ENCODE measurements at regions not wholly inside any gene's neighbourhood (a gene's known extent, or its start where the extent isn't known, plus 50 kb on each side); places are given as distances from the start of the nearest gene placed in this dataset.
A peak's percentile ranks its signal among the peaks of the same experiment; 100 is the strongest.
"Not testable (repeated sequence)": the region's sequence is repeated elsewhere in the genome, so short reads cannot be mapped to it uniquely, and the experiment has no call there.

DNA sequence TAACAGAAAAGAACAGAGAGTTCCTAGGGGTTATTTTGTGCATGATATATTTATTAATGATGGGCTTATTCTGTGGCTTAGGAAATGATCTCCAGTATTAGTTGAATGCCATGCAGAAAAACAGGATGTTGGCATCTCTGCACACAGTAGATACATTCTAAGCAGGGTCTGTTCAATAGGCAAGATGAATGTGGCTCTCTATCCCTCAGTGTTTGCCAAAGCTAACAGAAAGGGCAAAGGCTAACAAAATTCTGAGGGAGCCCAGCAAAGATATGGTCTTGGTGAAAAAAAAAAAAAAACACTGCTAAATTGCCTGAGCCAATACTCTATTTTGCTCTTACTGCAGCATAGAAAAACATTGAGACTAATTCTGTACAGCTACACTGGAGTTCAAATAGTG, 1095.8 kb downstream of the UQCRFS1 start:
- no peak for DNase-seq

DNA sequence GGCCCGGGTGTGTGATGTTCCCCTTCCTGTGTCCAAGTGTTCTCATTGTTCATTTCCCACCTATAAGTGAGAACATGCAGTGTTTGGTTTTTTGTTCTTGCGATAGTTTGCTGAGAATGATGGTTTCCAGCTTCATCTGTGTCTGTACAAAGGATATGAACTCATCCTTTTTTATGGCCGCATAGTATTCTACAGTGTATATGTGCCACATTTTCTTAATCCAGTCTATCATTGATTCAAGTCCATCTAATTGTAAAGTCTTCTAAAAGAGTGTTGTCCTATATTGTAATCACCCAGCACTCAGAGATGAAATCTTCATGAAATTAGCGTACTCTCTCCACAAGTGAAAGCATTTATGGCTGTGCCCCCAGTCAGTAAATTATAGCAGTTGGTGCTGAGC, 1096.6 kb downstream of the UQCRFS1 start:
- not testable (repeated sequence) for DNase-seq

DNA sequence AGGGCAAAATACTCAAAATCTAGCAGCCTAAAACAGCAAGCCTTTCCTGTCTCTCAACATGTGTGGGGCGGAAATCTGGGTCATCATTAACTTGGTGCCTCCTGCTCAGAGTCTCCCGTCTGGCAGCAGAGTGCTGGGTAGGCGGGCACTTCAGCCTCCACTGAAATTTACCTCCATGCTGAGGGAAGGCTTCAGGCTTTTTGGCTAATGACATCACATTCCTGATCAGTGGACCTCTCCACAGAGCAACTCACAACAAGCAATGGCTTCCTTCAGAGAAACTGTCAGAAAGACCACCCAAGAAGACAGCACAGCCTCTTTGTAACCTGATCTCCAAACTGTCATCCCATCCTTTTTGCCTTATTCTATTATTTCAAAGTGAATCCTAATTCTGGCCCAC, 1109.0 kb downstream of the UQCRFS1 start:
- no peak for DNase-seq

DNA sequence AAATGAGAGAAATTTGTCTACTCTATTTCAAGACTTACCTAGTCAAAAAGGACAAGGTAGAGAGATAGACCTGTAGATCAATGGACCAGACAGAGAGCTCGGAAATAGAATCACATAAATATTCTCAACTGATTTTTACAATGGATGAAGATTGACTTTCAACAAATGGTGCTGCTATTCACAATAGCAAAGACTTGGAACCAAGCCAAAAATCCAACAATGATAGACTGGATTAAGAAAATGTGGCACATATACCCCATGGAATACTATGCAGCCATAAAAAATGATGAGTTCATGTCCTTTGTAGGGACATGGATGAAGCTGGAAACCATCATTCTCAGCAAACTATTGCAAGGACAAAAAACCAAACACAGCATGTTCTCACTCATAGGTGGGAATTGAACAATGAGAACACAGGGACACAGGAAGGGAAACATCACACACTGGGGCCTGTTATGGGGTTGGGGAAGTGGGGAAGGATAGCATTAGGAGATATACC, 1128.2 kb downstream of the UQCRFS1 start:
- DNase-seq: not testable (repeated sequence)

DNA sequence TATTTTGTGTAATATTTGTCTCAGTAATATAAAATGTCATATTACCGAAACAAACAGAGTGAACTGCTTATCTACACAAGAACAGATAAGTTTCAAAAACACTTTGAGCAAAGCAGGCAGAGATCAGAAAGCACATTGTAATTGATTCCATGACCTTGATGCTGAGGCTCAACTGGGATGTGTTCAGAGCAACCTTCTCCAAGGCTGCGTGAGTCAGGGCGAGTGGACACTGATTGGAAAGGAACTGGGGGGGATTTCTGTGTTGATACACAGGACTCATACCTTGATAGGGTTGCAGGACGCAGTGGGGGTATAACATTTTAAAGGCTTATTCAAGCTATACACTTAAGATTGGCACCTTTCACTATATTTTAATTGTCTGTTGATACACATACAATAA, 1136.3 kb downstream of the UQCRFS1 start:
- no peak for DNase-seq

DNA sequence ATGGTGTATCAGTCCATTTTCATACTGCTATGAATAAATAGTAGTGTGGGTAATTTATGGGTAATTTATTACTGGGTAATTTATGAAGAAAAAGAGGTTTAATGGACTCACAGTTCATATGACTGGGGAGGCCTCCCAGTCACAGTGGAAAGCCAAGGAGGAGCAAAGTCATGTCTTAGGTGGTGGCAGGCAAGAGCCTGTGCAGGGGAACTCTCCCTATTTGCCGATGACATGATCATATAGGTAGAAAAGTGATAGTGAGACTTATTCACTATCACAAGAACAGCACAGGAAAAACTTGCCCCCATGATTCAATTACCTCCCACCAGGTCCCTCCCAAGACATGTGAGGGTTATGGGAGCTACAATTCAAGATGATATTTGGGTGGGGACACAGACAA, 1137.7 kb downstream of the UQCRFS1 start:
- no peak for DNase-seq

DNA sequence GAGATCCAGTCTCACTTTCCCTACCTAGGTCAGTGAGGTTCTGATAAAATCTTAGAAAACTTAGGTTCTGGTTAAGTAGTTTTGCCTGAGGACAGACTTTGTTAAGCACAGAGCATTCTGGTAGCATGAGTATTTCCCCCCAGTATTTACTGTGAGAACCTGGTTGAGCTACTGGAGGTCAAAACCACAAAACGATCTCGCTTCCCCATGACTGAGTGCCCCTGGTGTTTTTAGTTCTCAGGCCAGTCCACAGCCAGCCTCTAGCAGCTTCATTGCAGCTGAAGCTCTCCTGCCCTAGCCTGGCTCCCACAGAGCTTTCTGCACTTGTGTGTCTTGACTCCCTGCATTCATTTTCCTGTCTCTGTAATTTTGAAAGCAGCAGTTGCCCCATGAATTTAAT, 1138.2 kb downstream of the UQCRFS1 start:
- peak; percentile 60 for DNase-seq

DNA sequence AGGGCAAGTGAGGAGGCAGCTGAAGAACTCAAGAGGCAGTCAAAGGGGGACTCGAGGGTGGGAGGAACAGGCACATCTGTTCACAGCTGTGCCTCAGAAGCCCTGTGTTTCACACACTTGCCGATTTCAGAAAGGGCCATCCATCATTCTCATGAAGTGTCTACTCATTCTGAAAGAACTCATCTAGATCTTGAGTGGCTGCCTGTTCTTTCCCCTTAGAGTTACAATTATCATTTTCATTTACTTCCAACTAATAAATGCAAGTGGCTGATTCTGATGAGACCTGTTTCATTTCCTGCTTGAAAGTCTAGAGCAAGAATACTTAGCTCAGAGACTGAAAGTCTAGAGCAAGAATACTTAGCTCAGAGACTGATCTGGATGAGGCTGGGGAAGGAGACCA, 1145.1 kb downstream of the UQCRFS1 start:
- DNase-seq: no peak

DNA sequence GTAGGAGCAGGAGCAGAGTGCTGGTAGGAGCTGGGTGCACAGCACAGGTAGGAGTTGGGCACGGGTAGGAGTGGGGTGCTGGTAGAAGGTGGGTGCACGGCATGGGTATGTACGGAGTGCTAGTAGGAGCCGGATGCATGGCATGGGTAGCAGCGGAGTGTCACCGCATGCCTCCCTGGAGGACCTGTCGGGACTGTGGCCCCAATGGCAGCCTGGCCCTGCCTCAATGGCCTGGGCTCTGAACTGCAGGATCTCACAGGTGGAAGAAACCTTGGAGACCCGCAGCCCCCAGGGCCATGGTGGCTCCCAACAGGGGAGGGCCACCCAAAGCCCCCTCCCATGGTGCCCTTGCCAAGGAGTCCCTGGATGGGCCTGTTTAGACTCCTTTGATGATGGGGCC, 1146.0 kb downstream of the UQCRFS1 start:
- DNase-seq: no peak

DNA sequence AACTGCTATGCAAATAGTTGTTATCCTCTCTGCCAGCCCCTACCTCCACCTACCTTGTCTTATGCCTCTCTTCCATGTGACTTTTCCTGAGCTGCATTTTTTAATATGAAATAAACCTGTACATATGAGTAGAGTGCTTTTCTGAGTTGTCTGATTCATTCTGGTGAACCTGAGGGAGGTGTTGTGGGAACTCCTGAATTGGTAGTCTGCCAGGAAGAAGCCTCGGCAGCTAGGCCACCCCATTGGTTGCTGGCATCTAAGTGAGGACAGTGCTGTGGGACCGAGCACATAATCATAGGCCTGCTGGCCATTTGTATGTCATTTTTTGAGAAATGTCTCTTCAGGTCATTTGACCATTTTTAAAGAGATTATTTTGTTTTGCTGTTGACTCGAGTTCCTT, 1146.8 kb downstream of the UQCRFS1 start:
- DNase-seq: no peak

DNA sequence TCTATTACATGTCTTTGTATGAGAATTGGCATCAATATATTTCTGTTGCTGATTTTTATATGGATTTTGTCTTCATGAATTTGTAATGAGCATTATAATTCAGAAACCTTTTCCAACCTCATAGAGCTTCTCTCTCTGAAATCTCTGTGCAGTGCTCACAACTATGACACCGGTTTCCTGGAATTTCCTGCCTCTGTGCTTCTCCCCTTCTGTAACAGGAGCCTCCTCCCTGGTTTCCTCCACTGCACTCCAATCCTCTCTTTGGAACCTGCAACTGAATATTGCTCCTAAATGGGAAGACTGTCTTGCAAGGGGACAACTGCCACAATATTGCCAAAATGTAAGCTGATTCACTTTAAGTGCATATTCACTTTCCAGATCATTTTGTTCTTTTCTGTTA, 1147.9 kb downstream of the UQCRFS1 start:
- DNase-seq: no peak

DNA sequence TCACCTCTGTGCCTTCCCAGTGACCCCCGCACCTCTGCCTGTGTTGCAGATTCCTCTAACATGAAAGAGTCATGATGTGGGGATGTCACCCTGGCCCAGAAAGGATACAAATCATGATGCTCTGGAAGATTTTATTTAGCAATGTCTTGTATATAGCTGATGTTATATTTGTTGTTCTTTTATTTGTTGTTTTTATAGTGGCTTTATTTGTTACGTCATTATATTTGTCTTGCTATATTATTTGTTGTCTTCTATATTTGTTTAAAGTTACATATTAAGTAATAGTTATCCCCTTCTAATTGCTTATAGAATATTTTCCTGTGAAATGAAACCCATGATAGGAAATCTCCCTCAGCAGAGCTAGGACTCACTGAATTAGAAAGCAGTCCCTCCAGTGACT, 1149.2 kb downstream of the UQCRFS1 start:
- no peak for DNase-seq

DNA sequence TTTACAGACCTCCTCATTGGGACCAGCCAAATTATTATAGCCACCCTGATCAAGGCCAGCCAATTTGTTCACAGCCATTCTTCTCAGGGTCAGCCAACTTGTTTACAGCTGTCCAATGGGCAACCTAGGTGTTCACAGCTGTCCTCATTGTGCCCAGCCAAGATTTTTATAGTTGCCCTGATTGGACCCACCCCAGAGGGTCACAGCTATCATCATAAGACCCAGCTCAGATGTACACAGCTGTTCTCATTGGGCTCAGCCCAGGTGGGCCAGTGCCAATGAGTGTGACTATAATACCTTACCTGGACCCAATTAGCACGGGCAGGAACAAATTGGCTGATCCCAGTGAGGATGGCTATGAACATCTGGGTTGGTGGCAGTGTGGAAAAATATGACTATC, 1151.8 kb downstream of the UQCRFS1 start:
- no peak for DNase-seq

DNA sequence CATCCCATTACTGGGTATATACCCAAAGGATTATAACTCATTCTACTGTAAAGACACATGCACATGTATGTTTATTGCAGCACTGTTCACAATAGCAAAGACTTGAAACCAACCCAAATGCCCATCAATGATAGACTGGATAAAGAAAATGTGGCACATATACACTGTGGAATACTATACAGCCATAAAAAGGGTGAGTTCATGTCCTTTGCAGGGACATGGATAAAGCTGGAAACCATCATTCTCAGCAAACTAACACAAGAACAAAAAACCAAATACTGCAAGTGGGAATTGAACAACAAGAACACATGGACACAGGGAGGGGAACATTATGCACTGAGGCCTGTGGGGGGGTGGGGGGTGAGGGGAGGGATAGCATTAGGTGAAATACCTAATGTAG, 1155.9 kb downstream of the UQCRFS1 start:
- DNase-seq: not testable (repeated sequence)

DNA sequence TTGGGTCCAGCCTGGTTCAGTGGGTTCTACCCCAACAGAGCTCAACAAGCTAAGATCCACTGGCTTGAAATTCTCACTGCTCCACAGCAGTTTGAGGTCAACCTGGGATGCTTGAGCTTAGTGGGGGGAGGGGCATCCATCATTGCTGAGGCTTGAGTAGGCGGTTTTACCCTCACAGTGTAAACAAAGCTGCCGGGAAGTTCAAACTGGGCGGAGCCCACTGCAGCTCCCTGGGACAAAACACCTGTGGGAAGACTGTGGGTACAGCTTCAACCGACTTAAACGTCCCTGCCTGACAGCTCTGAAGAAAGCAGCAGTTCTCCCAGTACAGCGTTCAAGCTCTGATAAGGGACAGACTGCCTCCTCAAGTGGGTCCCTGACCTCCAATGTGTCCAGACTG, 1161.9 kb downstream of the UQCRFS1 start:
- no peak for DNase-seq

DNA sequence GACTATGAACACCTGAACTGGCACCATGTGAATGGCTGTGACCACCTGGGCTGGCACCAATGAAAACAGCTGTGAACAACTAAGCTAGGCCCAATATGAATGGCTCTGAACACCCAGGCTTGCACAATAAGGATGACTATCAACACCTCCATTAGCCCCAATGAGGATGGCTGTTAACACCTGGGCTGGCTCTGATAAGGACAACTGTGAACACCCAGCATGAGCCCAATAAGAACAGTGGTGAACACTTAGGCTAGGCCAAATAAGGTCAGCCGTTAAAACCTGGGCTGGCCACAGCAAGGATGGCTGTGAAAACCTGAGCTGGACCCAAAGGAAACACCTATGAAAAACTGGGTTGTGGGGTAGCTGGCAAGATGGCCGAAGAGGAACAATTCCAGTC, 1163.1 kb downstream of the UQCRFS1 start:
- DNase-seq: no peak

DNA sequence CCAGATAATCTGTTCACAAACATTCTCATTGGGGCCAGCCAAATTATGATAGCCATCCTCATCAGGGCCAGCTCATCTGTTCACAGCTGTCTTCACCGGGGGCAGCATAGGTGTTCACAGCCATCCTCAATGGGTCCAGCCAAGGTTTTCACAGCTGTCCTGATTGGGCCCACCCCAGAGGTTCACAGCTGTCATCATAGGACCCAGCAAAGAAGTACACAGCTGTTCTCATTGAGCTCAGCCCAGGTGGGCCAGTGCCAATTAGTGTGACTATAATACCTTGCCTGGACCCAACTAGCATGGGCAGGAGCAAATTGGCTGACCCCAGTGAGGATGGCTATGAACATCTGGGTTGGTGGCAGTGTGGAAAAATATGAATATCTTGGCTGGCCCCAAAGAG, 1166.0 kb downstream of the UQCRFS1 start:
- DNase-seq: no peak

DNA sequence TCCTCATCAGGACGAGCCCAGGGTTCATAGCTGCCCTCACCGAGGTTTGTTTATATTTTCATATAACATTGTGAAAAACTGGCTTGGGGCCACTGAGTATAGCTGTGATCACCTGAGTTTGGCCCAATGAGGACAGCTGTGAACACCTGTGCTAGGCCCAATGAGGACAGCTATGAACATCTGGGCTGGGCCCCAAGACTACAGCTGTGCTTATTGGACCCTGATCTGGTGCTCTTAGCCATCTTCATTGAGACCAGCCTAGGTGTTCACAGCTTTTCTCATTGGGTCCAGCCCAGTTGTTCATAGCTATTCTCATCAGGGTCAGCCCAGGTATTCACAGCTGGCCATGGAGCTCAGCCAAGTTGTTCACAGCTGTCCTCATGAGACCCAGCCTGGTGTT, 1167.3 kb downstream of the UQCRFS1 start:
- no peak for DNase-seq

DNA sequence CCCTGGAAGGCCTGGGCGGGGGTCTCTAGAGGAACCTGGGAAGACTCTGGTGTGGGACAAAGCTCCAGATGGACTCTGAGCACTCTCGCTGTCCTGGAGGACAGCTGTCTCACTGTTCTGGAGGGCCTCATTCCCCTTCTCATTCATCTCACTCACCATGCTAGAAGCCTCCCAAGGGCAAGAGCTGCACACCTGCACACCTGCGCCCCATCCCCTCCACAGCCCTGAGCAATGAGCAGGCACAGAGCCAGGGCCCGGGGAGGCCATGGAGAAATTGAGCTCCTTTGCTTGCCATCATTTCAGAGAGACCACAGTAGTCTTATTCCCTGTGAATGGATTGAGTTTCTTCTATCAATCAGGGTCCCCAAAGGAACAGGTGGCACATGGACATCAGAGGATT, 1168.5 kb downstream of the UQCRFS1 start:
- DNase-seq: no peak

DNA sequence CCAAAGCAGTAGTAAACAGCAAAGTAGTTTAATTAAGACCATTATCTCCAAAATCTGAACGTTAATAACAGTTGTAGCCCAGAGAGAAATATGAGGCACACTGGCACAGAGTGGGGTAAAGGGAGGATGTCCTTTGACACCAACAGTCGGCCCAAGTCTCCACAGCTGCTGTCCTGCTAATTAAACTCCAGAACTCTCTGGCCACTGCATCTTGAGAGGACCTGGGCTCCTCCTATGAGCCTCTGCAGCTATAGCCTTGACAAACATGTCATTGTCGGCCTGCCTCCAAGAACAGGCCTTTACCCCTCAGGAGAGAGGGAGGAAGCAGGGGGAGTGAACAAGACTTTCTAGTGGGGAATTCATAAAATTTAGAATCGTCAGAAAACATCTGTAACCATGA, 1170.4 kb downstream of the UQCRFS1 start:
- DNase-seq: no peak

DNA sequence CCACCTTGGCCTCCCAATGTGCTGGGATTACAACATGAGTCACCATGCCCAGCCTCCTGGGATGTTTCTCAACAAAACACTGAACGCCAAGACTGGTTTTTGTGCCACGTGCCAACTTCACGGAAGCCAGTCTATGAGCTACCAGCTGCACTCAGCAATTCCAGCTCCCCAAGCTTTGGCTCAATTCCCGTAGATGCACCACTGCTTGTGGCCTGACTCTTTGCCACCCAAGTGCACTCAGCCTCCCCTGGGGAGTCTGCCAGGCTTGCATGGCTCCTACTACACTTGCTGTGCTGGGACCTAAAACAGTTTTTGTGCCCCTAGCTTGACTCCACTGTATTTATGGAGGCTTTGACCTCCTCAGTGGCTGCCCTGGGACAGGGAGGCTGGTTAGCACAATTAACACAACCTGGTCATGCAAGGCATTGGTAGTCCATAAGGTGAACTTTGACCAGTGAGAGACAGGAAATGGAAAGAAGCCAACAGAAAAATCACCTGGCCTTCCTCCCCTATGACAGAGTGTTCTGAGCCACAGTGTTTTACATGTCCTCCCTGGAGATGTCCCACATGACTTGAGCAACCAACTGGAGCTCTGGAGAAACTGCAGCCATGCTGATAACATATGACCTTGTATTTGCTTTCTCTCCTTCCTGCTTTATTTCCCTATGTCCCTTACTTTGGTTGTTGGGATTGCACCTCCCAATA, 1173.1 kb downstream of the UQCRFS1 start:
- DNase-seq: no peak

DNA sequence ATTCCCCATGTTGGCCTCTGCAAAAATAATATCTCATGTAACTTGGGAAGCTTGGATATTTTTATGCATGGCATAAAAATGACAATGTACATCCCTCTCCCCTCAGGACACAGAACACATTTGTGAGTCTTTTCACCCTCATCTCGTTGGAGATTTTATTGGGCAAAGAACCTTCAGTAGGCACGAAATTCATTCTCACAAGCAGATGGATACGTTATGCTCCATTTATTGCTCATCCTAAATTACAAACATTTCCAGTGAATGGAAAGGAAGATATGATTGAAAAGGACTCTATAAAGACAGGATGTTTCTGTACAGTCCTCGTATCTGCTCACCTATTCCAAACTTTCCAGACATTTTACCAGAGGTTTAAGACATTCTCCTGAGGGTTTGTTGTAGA, 1175.8 kb downstream of the UQCRFS1 start:
- DNase-seq: no peak

DNA sequence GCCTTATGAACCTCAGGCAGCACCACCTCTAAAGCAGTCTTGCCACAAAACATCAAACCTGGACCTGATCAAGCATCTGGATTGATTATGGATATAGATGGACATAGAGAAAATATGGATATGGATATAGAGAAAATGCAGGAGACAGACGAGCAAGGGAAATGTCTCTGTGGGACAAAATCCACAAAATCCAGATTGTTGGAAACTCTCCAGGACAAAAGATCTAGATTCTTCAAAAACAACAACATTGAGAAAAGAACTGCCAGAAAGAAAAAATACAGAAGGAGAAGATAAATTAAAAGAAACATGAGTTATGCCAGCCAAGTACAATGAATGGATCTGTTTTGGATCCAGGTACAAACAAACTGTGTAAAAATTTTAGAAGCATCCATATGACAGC, 1176.5 kb downstream of the UQCRFS1 start:
- DNase-seq: no peak

DNA sequence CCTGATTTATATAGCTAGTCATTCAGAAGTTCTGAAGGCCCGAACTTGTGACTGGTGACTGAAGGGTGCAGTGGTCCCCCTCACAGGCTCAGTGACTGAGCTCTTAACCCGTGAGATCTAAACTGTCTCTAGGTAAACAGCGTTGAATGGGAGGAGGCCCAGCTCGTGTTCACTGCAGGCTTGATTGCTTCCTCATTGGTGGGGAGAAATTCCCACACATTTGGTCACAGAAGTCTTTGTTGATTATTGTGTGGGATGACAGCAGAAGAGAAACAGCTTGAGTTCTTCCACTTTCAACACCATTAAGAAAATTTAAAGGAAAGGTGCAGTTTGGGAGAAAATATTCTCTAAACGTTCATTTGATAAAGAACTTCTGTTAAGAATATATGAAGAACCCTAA, 1178.0 kb downstream of the UQCRFS1 start:
- no peak for DNase-seq

DNA sequence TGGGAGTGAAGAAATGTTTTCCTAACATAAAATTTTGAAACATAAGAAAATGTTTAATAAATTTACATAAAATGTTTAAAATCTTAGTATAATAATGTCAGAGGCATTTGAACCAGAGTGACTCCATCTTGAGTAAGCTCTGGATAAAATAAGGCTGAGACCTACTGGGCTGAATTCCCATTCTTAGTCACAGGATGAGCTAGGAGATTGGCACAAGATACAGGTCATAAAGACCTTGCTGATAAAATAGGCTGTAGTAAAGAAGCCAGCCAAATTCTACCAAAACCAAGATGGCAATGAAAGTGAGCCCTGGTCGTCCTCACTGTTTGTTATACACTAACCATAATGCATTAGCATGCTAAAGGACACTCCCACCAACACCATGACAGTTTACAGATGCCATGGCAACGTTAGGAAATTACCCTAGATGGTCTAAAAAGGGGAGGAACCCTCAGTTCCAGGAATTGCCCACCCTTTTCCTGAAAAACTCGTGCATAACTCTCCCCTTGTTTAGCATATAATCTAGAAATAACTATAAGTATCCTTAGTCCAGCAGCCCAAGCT, 1184.0 kb downstream of the UQCRFS1 start:
- DNase-seq: no peak

Data from MV-4-11 (cell line).